ENCODE measurements at regions not wholly inside any gene's neighbourhood (a gene's known extent, or its start where the extent isn't known, plus 50 kb on each side); places are given as distances from the start of the nearest gene placed in this dataset.

- H3K27ac ChIP-seq (ENCODE audit: low read depth, low read length), result no peak overlapping the region
- no peaks in the 10 kb centered on the region for H3K36me3 ChIP-seq (ENCODE audit: control insufficient read depth in 5 of 5, insufficient read depth in 5 of 5, low read length in 5 of 5)
- no peaks in the 10 kb centered on the region for H3K27me3 ChIP-seq (ENCODE audit: control insufficient read depth in 5 of 5, insufficient read depth in 4 of 5, low read length in 5 of 5)
- peaks cover 0 to 9% (median 2%) of the 10 kb centered on the region in 5 donors for H3K4me1 ChIP-seq (ENCODE audit: control insufficient read depth in 5 of 5, insufficient read depth in 5 of 5, low read length in 5 of 5)
- no peak overlapping the region for H3K9ac ChIP-seq (ENCODE audit: low read length in 5 of 5)
- H3K4me3 ChIP-seq (ENCODE audit: low read depth in 1 of 5, low read length in 5 of 5), result no peak overlapping the region
- no peaks in the 10 kb centered on the region for H3K9me3 ChIP-seq (ENCODE audit: control insufficient read depth in 5 of 5, low read length in 5 of 5)
These were observed 211.1 kb upstream of the LRFN2 start for GRCh38 chr6:40798069-40798770.

- Histone ChIP-seq H3K9ac (ENCODE audit: low read length in 5 of 5) (no peak overlapping the region), H3K27ac (ENCODE audit: low read depth, low read length) (no peak overlapping the region), H3K36me3 (ENCODE audit: control insufficient read depth in 5 of 5, insufficient read depth in 5 of 5, low read length in 5 of 5) (no peaks in the 10 kb centered on the region), H3K4me3 (ENCODE audit: low read depth in 1 of 5, low read length in 5 of 5) (no peak overlapping the region), H3K4me1 (ENCODE audit: control insufficient read depth in 5 of 5, insufficient read depth in 5 of 5, low read length in 5 of 5) (peaks cover 0 to 4% (median 0%) of the 10 kb centered on the region in 5 donors), H3K27me3 (ENCODE audit: control insufficient read depth in 5 of 5, insufficient read depth in 4 of 5, low read length in 5 of 5) (no peaks in the 10 kb centered on the region), H3K9me3 (ENCODE audit: control insufficient read depth in 5 of 5, low read length in 5 of 5) (no peaks in the 10 kb centered on the region)
These were observed 209.4 kb upstream of the LRFN2 start for GRCh38 chr6:40796260-40797221.

GRCh38 chr6:40794586-40794985 lies 207.4 kb upstream of the LRFN2 start:
- peaks cover 0 to 5% (median 2%) of the 10 kb centered on the region in 5 donors for H3K4me1 ChIP-seq (ENCODE audit: control insufficient read depth in 5 of 5, insufficient read depth in 5 of 5, low read length in 5 of 5)
- H3K36me3 ChIP-seq (ENCODE audit: control insufficient read depth in 5 of 5, insufficient read depth in 5 of 5, low read length in 5 of 5), result no peaks in the 10 kb centered on the region
- H3K4me3 ChIP-seq (ENCODE audit: low read depth in 1 of 5, low read length in 5 of 5), result no peak overlapping the region
- no peaks in the 10 kb centered on the region for H3K27me3 ChIP-seq (ENCODE audit: control insufficient read depth in 5 of 5, insufficient read depth in 4 of 5, low read length in 5 of 5)
- H3K9me3 ChIP-seq (ENCODE audit: control insufficient read depth in 5 of 5, low read length in 5 of 5), result no peaks in the 10 kb centered on the region
- no peak overlapping the region for H3K9ac ChIP-seq (ENCODE audit: low read length in 5 of 5)
- no peak overlapping the region for H3K27ac ChIP-seq (ENCODE audit: low read depth, low read length)

GRCh38 chr6:40792183-40792582 lies 205.0 kb upstream of the LRFN2 start:
- Histone ChIP-seq H3K9me3 (ENCODE audit: control insufficient read depth in 5 of 5, low read length in 5 of 5) (no peaks in the 10 kb centered on the region), H3K4me1 (ENCODE audit: control insufficient read depth in 5 of 5, insufficient read depth in 5 of 5, low read length in 5 of 5) (peaks cover 0 to 17% (median 2%) of the 10 kb centered on the region in 5 donors), H3K27ac (ENCODE audit: low read depth, low read length) (no peak overlapping the region), H3K36me3 (ENCODE audit: control insufficient read depth in 5 of 5, insufficient read depth in 5 of 5, low read length in 5 of 5) (no peaks in the 10 kb centered on the region), H3K27me3 (ENCODE audit: control insufficient read depth in 5 of 5, insufficient read depth in 4 of 5, low read length in 5 of 5) (no peaks in the 10 kb centered on the region), H3K9ac (ENCODE audit: low read length in 5 of 5) (no peak overlapping the region), H3K4me3 (ENCODE audit: low read depth in 1 of 5, low read length in 5 of 5) (no peak overlapping the region)

- H3K9ac ChIP-seq (ENCODE audit: low read length in 5 of 5), result no peak overlapping the region
These were observed 203.8 kb upstream of the LRFN2 start for GRCh38 chr6:40791004-40791403.

GRCh38 chr6:40788661-40789655 lies 201.8 kb upstream of the LRFN2 start:
- Histone ChIP-seq H3K9ac (ENCODE audit: low read length in 5 of 5) (no peak overlapping the region), H3K4me1 (ENCODE audit: control insufficient read depth in 5 of 5, insufficient read depth in 5 of 5, low read length in 5 of 5) (peaks cover 0 to 17% (median 0%) of the 10 kb centered on the region in 5 donors), H3K27ac (ENCODE audit: low read depth, low read length) (no peak overlapping the region), H3K27me3 (ENCODE audit: control insufficient read depth in 5 of 5, insufficient read depth in 4 of 5, low read length in 5 of 5) (peaks cover 0 to 4% (median 0%) of the 10 kb centered on the region in 5 donors), H3K36me3 (ENCODE audit: control insufficient read depth in 5 of 5, insufficient read depth in 5 of 5, low read length in 5 of 5) (no peaks in the 10 kb centered on the region), H3K4me3 (ENCODE audit: low read depth in 1 of 5, low read length in 5 of 5) (no peak overlapping the region), H3K9me3 (ENCODE audit: control insufficient read depth in 5 of 5, low read length in 5 of 5) (no peaks in the 10 kb centered on the region)

More at GRCh38 chr6:40791004-40791403, 203.8 kb upstream of the LRFN2 start:
- no peak overlapping the region for H3K27ac ChIP-seq (ENCODE audit: low read depth, low read length)
- H3K4me1 ChIP-seq (ENCODE audit: control insufficient read depth in 5 of 5, insufficient read depth in 5 of 5, low read length in 5 of 5), result peaks cover 0 to 17% (median 0%) of the 10 kb centered on the region in 5 donors
- no peaks in the 10 kb centered on the region for H3K9me3 ChIP-seq (ENCODE audit: control insufficient read depth in 5 of 5, low read length in 5 of 5)
- H3K36me3 ChIP-seq (ENCODE audit: control insufficient read depth in 5 of 5, insufficient read depth in 5 of 5, low read length in 5 of 5), result no peaks in the 10 kb centered on the region
- H3K27me3 ChIP-seq (ENCODE audit: control insufficient read depth in 5 of 5, insufficient read depth in 4 of 5, low read length in 5 of 5), result no peaks in the 10 kb centered on the region
- H3K4me3 ChIP-seq (ENCODE audit: low read depth in 1 of 5, low read length in 5 of 5), result no peak overlapping the region

GRCh38 chr6:40782355-40782754 lies 195.2 kb upstream of the LRFN2 start:
- Histone ChIP-seq H3K4me1 (ENCODE audit: control insufficient read depth in 5 of 5, insufficient read depth in 5 of 5, low read length in 5 of 5) (no peaks in the 10 kb centered on the region), H3K4me3 (ENCODE audit: low read depth in 1 of 5, low read length in 5 of 5) (no peak overlapping the region), H3K27ac (ENCODE audit: low read depth, low read length) (no peak overlapping the region), H3K9me3 (ENCODE audit: control insufficient read depth in 5 of 5, low read length in 5 of 5) (no peaks in the 10 kb centered on the region), H3K36me3 (ENCODE audit: control insufficient read depth in 5 of 5, insufficient read depth in 5 of 5, low read length in 5 of 5) (no peaks in the 10 kb centered on the region), H3K27me3 (ENCODE audit: control insufficient read depth in 5 of 5, insufficient read depth in 4 of 5, low read length in 5 of 5) (peaks cover 0 to 10% (median 5%) of the 10 kb centered on the region in 5 donors), H3K9ac (ENCODE audit: low read length in 5 of 5) (no peak overlapping the region)

GRCh38 chr6:40780637-40781036 lies 193.5 kb upstream of the LRFN2 start:
- no peak overlapping the region for H3K4me3 ChIP-seq (ENCODE audit: low read depth in 1 of 5, low read length in 5 of 5)
- H3K9ac ChIP-seq (ENCODE audit: low read length in 5 of 5), result no peak overlapping the region
- H3K9me3 ChIP-seq (ENCODE audit: control insufficient read depth in 5 of 5, low read length in 5 of 5), result no peaks in the 10 kb centered on the region
- H3K27ac ChIP-seq (ENCODE audit: low read depth, low read length), result no peak overlapping the region
- H3K27me3 ChIP-seq (ENCODE audit: control insufficient read depth in 5 of 5, insufficient read depth in 4 of 5, low read length in 5 of 5), result peaks cover 0 to 21% (median 9%) of the 10 kb centered on the region in 5 donors
- no peaks in the 10 kb centered on the region for H3K36me3 ChIP-seq (ENCODE audit: control insufficient read depth in 5 of 5, insufficient read depth in 5 of 5, low read length in 5 of 5)
- H3K4me1 ChIP-seq (ENCODE audit: control insufficient read depth in 5 of 5, insufficient read depth in 5 of 5, low read length in 5 of 5), result no peaks in the 10 kb centered on the region

GRCh38 chr6:40779409-40779808 lies 192.2 kb upstream of the LRFN2 start:
- Histone ChIP-seq H3K9ac (ENCODE audit: low read length in 5 of 5) (no peak overlapping the region), H3K27me3 (ENCODE audit: control insufficient read depth in 5 of 5, insufficient read depth in 4 of 5, low read length in 5 of 5) (peaks cover 0 to 19% (median 9%) of the 10 kb centered on the region in 5 donors), H3K4me1 (ENCODE audit: control insufficient read depth in 5 of 5, insufficient read depth in 5 of 5, low read length in 5 of 5) (no peaks in the 10 kb centered on the region), H3K4me3 (ENCODE audit: low read depth in 1 of 5, low read length in 5 of 5) (no peak overlapping the region), H3K36me3 (ENCODE audit: control insufficient read depth in 5 of 5, insufficient read depth in 5 of 5, low read length in 5 of 5) (no peaks in the 10 kb centered on the region), H3K9me3 (ENCODE audit: control insufficient read depth in 5 of 5, low read length in 5 of 5) (no peaks in the 10 kb centered on the region), H3K27ac (ENCODE audit: low read depth, low read length) (no peak overlapping the region)
